ENCODE measurements at regions not wholly inside any gene's neighbourhood (a gene's known extent, or its start where the extent isn't known, plus 50 kb on each side); places are given as distances from the start of the nearest gene placed in this dataset.
A peak's percentile ranks its signal among the peaks of the same experiment; 100 is the strongest.
"Not testable (repeated sequence)": the region's sequence is repeated elsewhere in the genome, so short reads cannot be mapped to it uniquely, and the experiment has no call there.

- DNase-seq, result no peak
Observed at GRCh38 chr4:19300213-19300612, 951.5 kb upstream of the SLIT2 start.

GRCh38 chr4:19298998-19299397 lies 952.7 kb upstream of the SLIT2 start:
- DNase-seq, result no peak

GRCh38 chr4:19293781-19294180 lies 957.9 kb upstream of the SLIT2 start:
- no peak for DNase-seq

DNA sequence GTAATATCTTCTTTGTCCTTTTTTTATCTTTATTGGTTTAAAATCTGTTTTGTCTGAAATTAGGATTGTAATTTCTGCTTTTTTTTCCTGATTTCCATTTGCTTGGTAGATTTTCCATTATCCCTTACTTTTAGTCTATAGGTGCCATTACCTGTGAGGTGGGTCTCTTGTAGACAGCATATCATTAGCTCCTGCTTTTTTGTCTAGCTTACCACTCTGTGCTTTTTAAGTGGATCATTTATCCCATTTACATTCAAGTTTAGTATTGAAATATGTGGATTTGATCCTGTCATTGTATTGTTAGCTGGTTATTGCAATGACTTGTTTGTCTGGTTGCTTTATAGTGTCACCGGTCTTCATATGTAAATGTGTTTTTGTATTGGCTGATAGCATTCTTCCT lies 958.6 kb upstream of the SLIT2 start:
- DNase-seq, result no peak

DNA sequence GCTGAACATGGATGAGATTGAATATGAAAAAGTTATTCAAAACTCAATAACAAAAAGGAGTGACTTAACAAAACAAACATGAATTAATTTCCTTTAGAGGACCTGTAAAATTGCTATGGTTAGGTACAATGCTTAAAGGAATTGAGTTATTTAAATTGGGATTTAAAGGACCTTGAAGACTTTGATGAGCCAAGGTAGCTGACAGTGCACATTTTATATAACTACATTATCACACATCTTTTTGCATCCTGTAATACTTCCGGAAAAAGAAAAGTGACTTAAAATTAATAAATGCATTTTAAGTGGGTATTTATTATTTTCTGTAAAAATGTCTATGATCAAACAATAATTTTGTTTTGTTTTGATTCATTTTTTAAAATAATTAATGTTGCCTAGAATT lies 964.8 kb upstream of the SLIT2 start:
- no peak for DNase-seq

- no peak for DNase-seq
Observed at GRCh38 chr4:19285146-19285545, 966.6 kb upstream of the SLIT2 start.

DNA sequence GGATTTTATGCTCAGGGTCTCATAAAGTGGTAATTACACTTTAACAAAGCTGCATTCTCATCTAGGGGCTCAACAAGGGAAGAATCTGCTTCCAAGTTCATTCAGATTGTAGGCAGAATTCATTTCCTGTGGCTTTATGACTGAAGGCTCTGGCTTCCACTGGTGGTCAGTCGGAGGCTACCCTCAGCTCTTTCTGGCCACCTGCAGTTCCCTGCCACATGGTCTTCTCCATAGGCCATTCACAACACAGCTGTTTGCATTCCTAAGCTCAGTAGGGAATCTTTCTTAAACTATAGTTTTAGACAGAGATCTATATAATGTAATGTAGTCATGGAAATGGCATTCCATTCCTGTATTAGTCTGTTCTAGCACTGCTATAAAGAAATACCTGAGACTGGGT lies 973.0 kb upstream of the SLIT2 start:
- DNase-seq, result no peak

- no peak for DNase-seq
Observed at GRCh38 chr4:19266566-19266965, 985.1 kb upstream of the SLIT2 start.

DNA sequence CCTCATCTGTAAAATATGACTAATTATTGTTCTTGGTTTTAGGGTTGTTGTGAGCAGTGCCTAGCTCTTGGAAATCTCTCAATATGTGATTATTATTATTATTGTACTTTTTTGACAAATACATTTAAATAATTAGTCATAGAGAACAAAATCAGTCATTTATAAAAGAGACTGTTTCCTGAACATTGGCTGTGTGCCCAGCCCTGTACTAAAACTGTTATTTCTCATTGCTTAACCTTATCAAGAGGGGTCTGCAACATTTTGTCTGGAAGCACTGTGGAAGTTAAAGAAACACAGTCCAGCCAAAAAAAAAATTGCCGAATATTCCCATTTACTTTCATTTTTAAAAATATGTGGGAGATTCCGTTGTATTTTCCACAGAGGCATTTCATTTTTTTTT lies 989.2 kb upstream of the SLIT2 start:
- DNase-seq, result no peak

GRCh38 chr4:19260346-19260745 lies 991.4 kb upstream of the SLIT2 start:
- DNase-seq, result no peak

- DNase-seq, result no peak
Observed at GRCh38 chr4:19259920-19260319, 991.8 kb upstream of the SLIT2 start.

DNA sequence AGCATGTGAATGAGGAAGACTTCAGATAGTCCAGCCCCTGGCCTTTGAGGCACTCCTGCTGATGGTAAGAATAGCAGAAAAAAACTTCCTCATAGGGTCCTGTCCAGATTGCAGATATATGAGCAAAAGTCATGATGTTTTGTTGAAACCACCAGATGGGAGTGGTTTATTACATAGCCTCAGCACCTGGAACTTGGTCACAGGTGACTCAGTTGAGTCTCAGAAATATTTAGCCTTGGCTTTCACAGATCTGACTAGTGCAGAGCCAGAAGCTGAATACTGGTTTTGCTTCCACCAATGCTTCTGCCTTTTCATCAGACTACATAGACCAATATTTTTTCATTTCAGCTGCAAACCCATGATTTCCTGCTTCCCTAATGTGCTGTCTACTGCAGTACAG lies 994.9 kb upstream of the SLIT2 start:
- no peak for DNase-seq

- no peak for DNase-seq
Observed at GRCh38 chr4:19254486-19254885, 997.2 kb upstream of the SLIT2 start.

GRCh38 chr4:19248023-19248422 lies 1003.7 kb upstream of the SLIT2 start:
- DNase-seq, result no peak

GRCh38 chr4:19241895-19242294 lies 1009.8 kb upstream of the SLIT2 start:
- DNase-seq, result no peak

GRCh38 chr4:19239565-19239964 lies 1012.1 kb upstream of the SLIT2 start:
- no peak for DNase-seq

GRCh38 chr4:19236473-19236872 lies 1015.2 kb upstream of the SLIT2 start:
- DNase-seq, result no peak

DNA sequence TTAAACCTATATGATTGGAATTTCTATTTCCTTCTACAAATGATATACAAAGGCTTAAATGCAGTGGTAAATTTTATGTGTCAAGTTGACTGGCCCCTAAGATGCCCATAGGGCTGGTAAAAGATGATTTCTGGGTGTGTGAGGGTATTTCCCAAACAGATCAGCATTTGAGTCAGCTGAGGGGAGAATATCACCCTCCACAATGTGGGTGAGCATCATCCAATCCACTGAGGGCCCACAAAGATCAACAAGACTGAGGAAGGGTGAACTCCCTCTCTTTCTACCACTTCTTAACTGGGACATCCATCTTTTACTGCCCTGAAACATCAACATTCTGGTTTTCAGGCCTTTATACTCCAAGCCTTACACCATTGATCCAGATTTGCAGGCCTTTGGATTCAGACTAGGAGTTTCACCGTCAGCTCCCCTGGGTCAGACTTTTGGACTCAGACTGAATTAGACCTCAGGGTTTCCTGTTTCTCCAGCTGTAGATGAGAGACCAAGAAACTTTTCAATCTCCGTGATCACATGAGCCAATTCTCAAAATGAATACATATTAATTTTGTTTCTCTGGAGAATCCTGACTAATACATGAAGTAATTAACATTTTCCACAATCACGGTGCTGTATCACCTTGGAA lies 1020.7 kb upstream of the SLIT2 start:
- no peak for DNase-seq

DNA sequence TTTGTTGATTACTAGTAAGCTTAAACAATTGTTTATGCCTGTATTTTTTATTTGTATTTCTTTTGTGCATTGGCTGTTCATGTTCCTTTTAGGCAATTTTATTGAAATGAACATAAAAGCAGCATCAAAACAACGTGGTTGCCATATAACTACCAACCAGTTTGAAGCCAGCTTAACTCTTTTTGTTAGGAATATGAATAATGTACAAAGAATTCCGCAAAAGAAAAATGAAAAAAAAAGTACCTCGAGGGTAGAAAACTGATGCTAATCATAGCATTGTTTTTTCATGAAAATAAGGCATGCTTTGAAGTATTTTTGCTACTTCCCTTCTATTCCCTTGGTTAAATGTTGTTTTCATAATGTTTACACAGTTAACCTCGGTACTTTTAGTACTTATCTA lies 1024.0 kb upstream of the SLIT2 start:
- no peak for DNase-seq

DNA sequence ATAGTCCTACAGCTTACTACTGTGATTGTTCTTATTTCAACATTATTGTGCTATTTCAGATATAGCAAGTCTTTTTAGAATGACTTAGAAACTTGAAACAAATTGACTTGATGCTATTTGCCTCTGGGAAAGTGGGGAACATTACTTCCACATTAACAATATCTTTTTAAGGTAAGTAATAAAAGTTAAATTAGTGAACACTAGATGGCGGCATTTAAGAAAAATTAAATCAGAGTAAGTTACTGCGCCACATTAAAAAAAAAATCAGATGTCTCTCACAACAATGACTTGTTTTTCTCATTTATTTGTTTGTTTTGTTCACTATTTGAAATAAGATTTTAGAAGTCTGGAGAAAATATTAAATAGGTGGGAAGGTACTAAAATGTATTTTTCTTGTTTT lies 1026.9 kb upstream of the SLIT2 start:
- peak in 2 of 4 experiments; percentile 43 to 46 for DNase-seq

DNA sequence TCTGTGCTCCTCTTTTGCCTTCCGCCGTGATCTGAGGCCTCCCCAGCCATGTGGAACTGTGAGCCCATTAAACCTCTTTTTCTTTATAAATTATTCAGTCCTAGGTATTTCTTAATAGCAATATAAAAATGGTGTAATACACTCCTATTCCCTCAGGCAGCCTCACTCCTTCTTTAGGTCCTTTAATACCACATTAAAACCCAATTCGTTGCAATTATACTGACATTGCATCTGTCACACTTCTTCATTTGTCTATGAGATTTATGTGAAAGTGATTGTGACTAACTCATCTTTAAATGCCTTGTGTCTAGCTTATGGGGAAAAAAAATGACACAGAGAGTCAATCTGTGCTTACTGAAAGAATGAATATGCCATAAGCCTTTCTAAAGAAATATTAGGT lies 1035.2 kb upstream of the SLIT2 start:
- no peak for DNase-seq

GRCh38 chr4:19214591-19215186 lies 1037.0 kb upstream of the SLIT2 start:
- DNase-seq, result no peak

- DNase-seq, result no peak
Observed at GRCh38 chr4:19213388-19213787, 1038.3 kb upstream of the SLIT2 start.

- no peak for DNase-seq
Observed at GRCh38 chr4:19205853-19206252, 1045.9 kb upstream of the SLIT2 start.

DNA sequence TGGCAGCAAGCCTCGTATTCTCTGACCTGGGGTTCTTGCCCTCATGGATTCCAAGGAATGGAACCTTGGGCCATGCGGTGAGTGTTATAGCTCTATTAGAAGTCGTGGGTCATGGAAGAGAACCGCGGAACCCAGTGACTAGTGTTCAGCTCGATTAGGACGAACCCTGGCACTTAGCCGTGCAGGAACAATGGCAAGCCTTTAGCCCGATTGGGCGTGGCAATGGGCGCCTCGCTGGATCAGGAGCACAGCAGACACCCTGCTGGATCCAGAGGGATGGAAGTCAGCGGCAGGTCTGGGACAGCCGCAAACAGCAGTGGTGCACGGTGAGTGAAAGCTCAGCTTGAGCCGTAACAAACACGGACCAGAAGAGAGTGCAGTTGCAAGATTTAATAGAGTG lies 1053.9 kb upstream of the SLIT2 start:
- not testable (repeated sequence) for DNase-seq

All from suppressor macrophage (primary cell).